HAP-1 (cell line): ENCODE measurements at regions not wholly inside any gene's neighbourhood (a gene's known extent, or its start where the extent isn't known, plus 50 kb on each side); places are given as distances from the start of the nearest gene placed in this dataset.
A peak's percentile ranks its signal among the peaks of the same experiment; 100 is the strongest.

ENCODE experiments used
- DNase-seq, 2 experiments: peaks; one replicate each; pipeline ENCODE4 v3.0.0-alpha.2; 2016 to 2020; ENCODE audit warnings: low spot score in 2 of 2
- H3K27me3 ChIP-seq: fragments of 250-450 bp; sonication (Bioruptor Pico); 2 replicates; pipeline ENCODE4 v1.5.1; 2020; ENCODE audit warnings: low read depth, mild to moderate bottlenecking, moderate library complexity
- H3K36me3 ChIP-seq: fragments of 250-450 bp; sonication (Bioruptor Pico); replicated peaks from 2 replicates; pipeline ENCODE4 v1.5.1; 2020; ENCODE audit warnings: mild to moderate bottlenecking
- H3K4me1 ChIP-seq: fragments of 250-450 bp; sonication (Bioruptor Pico); 2 replicates; pipeline ENCODE4 v1.5.1; 2020; ENCODE audit warnings: mild to moderate bottlenecking
- H3K4me3 ChIP-seq: fragments of 250-450 bp; sonication (Bioruptor Pico); 2 replicates; pipeline ENCODE4 v1.5.1; 2020; ENCODE audit warnings: mild to moderate bottlenecking, moderate library complexity
- H3K9me3 ChIP-seq: fragments of 250-450 bp; sonication (Bioruptor Pico); 2 replicates; pipeline ENCODE4 v1.5.1; 2020; ENCODE audit warnings: mild to moderate bottlenecking, moderate library complexity
- in situ Hi-C: fragments of 300-500 bp; cut with MboI; formaldehyde crosslinking; loops from 3 replicates; pipeline ENCODE4 v1.14.3; 2020; ENCODE audit warnings: low sequenced_read_pairs, inconsistent platforms, mixed read lengths

DNA sequence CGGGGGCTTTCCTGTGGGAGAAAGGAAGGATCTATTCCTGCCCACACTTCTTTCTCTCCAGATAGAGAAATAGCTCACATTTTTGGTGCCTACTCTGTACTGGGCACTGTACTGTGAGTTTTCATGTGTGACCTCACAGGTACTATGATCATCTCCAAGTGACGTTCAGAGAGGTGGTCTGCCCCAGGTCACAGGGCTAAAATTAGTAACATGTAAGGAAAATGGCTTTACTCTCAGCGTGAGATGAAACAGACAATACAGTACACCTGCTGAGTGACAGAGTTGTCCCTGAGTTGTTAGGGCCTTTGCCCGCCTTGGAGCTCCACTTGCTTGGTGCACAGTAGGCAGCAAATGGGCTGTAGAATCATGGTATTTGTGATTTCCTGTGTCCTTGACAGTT is 306.1 kb upstream of the DMRT1 start:
- peaks cover 6% of the 10 kb centered on the region; the same call in 1 of the 2 replicates for H3K4me1 ChIP-seq
- in situ Hi-C loops: no loop called here
- no peak overlapping the region for H3K4me3 ChIP-seq
- no peaks in the 10 kb centered on the region for H3K27me3 ChIP-seq
- H3K36me3 ChIP-seq: peaks cover 15% of the 10 kb centered on the region
- DNase-seq: no peak
- H3K9me3 ChIP-seq: no peaks in the 10 kb centered on the region

DNA sequence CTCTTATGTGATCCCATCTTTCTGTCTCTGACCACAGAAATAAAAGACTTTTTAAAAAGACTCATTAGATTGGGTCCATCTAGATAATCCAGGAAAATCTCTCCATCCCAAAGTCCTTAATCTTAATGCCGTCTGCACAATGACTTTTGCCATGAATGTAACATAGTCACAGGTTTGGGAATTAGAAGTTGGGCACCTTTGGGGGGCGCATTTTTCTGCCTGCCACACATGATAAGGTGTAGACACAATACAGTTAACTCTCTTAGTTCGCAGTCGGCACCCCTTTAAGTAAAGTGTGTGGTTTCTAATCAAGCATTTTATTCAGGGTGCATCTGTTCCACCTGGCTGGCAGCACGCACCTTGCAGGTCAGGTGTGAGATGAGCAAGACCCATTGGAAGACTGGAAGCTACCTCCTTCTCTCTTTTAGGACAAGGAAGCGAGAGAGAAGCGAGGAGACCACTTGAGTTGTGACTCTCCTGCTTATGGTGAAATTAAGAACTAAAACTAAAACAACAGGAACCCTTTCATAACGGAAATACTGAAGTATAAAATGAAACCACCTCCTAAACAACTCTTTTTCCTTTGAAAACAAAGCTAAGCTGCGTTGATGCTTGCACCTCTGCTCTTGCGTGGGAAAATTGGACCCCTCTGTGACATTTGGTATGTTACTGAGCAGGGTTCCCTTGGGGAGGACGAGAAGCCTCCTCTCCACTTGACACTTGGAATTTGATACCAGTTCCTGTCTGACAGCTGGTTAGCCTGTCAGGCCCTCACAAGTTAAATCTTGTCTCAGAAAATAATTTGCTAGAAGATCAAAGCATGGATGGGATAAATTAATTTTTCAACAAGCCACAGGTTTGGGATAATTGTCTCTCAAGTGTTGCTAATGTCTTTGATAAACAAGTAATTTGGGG is 304.6 kb upstream of the DMRT1 start:
- no peak overlapping the region for H3K4me3 ChIP-seq
- DNase-seq: no peak
- no peaks in the 10 kb centered on the region for H3K9me3 ChIP-seq
- in situ Hi-C loops: no loop called here
- H3K4me1 ChIP-seq: peaks cover 6% of the 10 kb centered on the region; the same call in 1 of the 2 replicates
- peaks cover 15% of the 10 kb centered on the region for H3K36me3 ChIP-seq
- no peaks in the 10 kb centered on the region for H3K27me3 ChIP-seq

DNA sequence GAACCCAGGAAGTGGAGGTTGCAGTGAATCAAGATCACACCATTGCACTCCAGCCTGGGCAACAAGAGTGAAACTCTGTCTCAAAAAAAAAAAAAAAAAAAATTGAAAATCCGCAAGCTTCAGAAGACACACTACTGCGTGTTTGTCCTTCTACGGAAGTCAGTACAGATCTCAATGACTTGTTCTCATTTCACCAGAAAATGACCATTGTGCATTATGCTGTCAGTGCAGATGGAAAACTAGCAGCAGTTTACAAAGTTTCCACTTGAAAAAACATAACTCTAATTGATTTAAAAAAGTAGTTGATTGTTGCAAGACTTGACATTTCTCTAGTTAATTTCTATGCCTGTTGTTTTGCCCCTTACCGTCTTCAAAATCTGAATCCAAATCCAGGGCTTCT is 298.0 kb upstream of the DMRT1 start:
- Histone ChIP-seq H3K4me1 (peaks cover 3% of the 10 kb centered on the region), H3K4me3 (no peak overlapping the region), H3K9me3 (no peaks in the 10 kb centered on the region), H3K27me3 (no peaks in the 10 kb centered on the region), H3K36me3 (peaks cover 12% of the 10 kb centered on the region)
- DNase-seq: no peak
- in situ Hi-C loops: no loop called here

GRCh38 chr9:545480-545879 is 296.0 kb upstream of the DMRT1 start:
- no peaks in the 10 kb centered on the region for H3K9me3 ChIP-seq
- no peak for DNase-seq
- in situ Hi-C loops: no loop called here
- H3K36me3 ChIP-seq: 0 out of 2 replicates have a peak, but pooled peaks cover 6% of the 10 kb centered on the region
- no peaks in the 10 kb centered on the region for H3K27me3 ChIP-seq
- peaks cover 3% of the 10 kb centered on the region for H3K4me1 ChIP-seq
- no peak overlapping the region for H3K4me3 ChIP-seq

DNA sequence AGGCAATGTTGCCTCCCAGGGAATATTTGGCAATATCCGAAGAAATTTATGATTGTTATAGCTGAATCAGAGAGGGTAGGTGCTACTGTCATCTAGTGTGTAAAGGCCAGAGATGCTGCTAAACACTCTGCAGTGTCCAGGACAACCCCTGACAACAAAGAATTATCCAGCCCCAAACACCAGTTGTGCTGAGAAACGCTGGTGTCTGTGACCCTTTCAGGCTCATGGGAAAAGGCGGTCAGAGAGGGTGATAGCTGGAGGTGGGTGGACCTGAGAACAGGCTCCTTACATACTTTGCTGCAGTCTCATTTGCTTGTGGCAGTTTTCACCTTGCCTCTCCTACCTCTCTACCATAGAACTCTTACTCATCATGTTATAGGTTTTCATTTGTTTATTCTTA is 295.3 kb upstream of the DMRT1 start:
- Histone ChIP-seq H3K27me3 (no peaks in the 10 kb centered on the region), H3K9me3 (no peaks in the 10 kb centered on the region), H3K4me3 (no peak overlapping the region), H3K36me3 (0 out of 2 replicates have a peak, but pooled peaks cover 6% of the 10 kb centered on the region), H3K4me1 (peaks cover 3% of the 10 kb centered on the region)
- in situ Hi-C loops: no loop called here
- no peak for DNase-seq

- in situ Hi-C loops: no loop called here
- no peaks in the 10 kb centered on the region for H3K9me3 ChIP-seq
- no peaks in the 10 kb centered on the region for H3K27me3 ChIP-seq
- H3K36me3 ChIP-seq: 0 out of 2 replicates have a peak, but pooled peaks cover 6% of the 10 kb centered on the region
- DNase-seq: peak in 1 of 2 experiments; percentile 33
- H3K4me3 ChIP-seq: no peak overlapping the region
- peaks cover 3% of the 10 kb centered on the region for H3K4me1 ChIP-seq
These were observed 294.7 kb upstream of the DMRT1 start for GRCh38 chr9:546797-547223.

GRCh38 chr9:547314-547713 is 294.2 kb upstream of the DMRT1 start:
- no peak overlapping the region for H3K4me3 ChIP-seq
- H3K9me3 ChIP-seq: no peaks in the 10 kb centered on the region
- H3K27me3 ChIP-seq: no peaks in the 10 kb centered on the region
- H3K36me3 ChIP-seq: 0 out of 2 replicates have a peak, but pooled peaks cover 6% of the 10 kb centered on the region
- DNase-seq: no peak
- in situ Hi-C loops: no loop called here
- H3K4me1 ChIP-seq: peaks cover 3% of the 10 kb centered on the region

GRCh38 chr9:549455-549997 is 292.0 kb upstream of the DMRT1 start:
- H3K4me1 ChIP-seq: peaks cover 3% of the 10 kb centered on the region
- no peak overlapping the region for H3K4me3 ChIP-seq
- H3K9me3 ChIP-seq: no peaks in the 10 kb centered on the region
- H3K27me3 ChIP-seq: no peaks in the 10 kb centered on the region
- DNase-seq: no peak
- H3K36me3 ChIP-seq: 0 out of 2 replicates have a peak, but pooled peaks cover 6% of the 10 kb centered on the region
- in situ Hi-C loops: no loop called here

GRCh38 chr9:550333-550732 is 291.2 kb upstream of the DMRT1 start:
- H3K9me3 ChIP-seq: no peaks in the 10 kb centered on the region

GRCh38 chr9:551986-552929 is 289.2 kb upstream of the DMRT1 start:
- in situ Hi-C loops: no loop called here
- 0 out of 2 replicates have a peak, but pooled peaks cover 6% of the 10 kb centered on the region for H3K36me3 ChIP-seq

More at GRCh38 chr9:550333-550732, 291.2 kb upstream of the DMRT1 start:
- in situ Hi-C loops: no loop called here
- Histone ChIP-seq H3K27me3 (no peaks in the 10 kb centered on the region), H3K36me3 (0 out of 2 replicates have a peak, but pooled peaks cover 6% of the 10 kb centered on the region), H3K4me1 (peaks cover 3% of the 10 kb centered on the region), H3K4me3 (no peak overlapping the region)
- DNase-seq: no peak

GRCh38 chr9:555493-555892 is 286.0 kb upstream of the DMRT1 start:
- Histone ChIP-seq H3K4me3 (no peak overlapping the region), H3K36me3 (no peaks in the 10 kb centered on the region), H3K27me3 (no peaks in the 10 kb centered on the region), H3K9me3 (no peaks in the 10 kb centered on the region), H3K4me1 (peaks cover 6% of the 10 kb centered on the region; the same call in 1 of the 2 replicates)
- in situ Hi-C loops: no loop called here
- DNase-seq: no peak

More at GRCh38 chr9:551986-552929, 289.2 kb upstream of the DMRT1 start:
- no peak overlapping the region for H3K4me3 ChIP-seq
- DNase-seq: no peak
- no peaks in the 10 kb centered on the region for H3K27me3 ChIP-seq
- H3K9me3 ChIP-seq: no peaks in the 10 kb centered on the region
- peaks cover 6% of the 10 kb centered on the region; the same call in 1 of the 2 replicates for H3K4me1 ChIP-seq

- Histone ChIP-seq H3K27me3 (no peaks in the 10 kb centered on the region), H3K9me3 (no peaks in the 10 kb centered on the region), H3K4me3 (no peak overlapping the region), H3K4me1 (peaks cover 6% of the 10 kb centered on the region; the same call in 1 of the 2 replicates), H3K36me3 (no peaks in the 10 kb centered on the region)
- DNase-seq: no peak
- in situ Hi-C loops: no loop called here
These were observed 285.3 kb upstream of the DMRT1 start for GRCh38 chr9:556199-556598.

DNA sequence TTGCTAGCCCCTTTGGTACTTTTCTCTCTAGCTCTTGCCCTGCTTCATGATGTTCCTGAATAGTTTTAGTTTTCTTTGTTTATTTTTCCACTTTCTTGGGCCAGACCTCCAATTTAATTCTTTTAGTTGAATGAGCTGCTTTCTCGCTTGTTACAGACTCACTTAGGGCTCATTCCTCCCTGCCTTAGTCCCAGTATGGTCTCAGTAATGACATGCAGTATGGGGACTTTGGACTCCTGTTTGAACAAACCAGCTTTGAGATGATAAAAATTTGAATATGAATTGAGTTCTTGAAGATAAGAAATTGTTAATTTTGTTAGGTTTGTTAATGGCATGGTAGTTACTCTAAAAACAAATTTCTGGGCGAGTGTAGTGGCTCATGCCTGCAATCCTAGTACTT is 284.8 kb upstream of the DMRT1 start:
- H3K36me3 ChIP-seq: no peaks in the 10 kb centered on the region

More for the DNA sequence above, 284.8 kb upstream of the DMRT1 start:
- Histone ChIP-seq H3K4me3 (no peak overlapping the region), H3K4me1 (peaks cover 6% of the 10 kb centered on the region; the same call in 1 of the 2 replicates), H3K27me3 (no peaks in the 10 kb centered on the region), H3K9me3 (no peaks in the 10 kb centered on the region)
- in situ Hi-C loops: no loop called here
- DNase-seq: no peak
